Vagina (tissue), 2 donors: ENCODE measurements at regions not wholly inside any gene's neighbourhood (a gene's known extent, or its start where the extent isn't known, plus 50 kb on each side); places are given as distances from the start of the nearest gene placed in this dataset.

Experiments used
- DNase-seq, 2 donors: peaks; one replicate each; pipeline ENCODE4 v3.0.0-alpha.2; 2017; ENCODE audit errors: extremely low spot score in 2 of 2
- H3K27ac ChIP-seq: fragments of 200-600 bp; sonication (generic); one replicate; pipeline ENCODE4 v1.5.1; 2019
- H3K27me3 ChIP-seq: fragments of 200-600 bp; sonication (generic); one replicate; pipeline ENCODE4 v1.5.1; 2019
- H3K36me3 ChIP-seq, 2 donors: fragments of 200-600 bp; sonication (generic); one replicate each; pipeline ENCODE4 v1.5.1; 2017 to 2019
- H3K4me1 ChIP-seq: fragments of 200-600 bp; sonication (generic); one replicate; pipeline ENCODE4 v1.5.1; 2019
- H3K4me3 ChIP-seq, 2 donors: fragments of 200-600 bp; sonication (generic); 1 replicate in 1 of 2; 2 replicates in 1 of 2; pipeline ENCODE4 v1.5.1; 2016 to 2019
- H3K9me3 ChIP-seq: fragments of 200-600 bp; sonication (generic); one replicate; pipeline ENCODE4 v1.5.1; 2019
- POLR2A ChIP-seq, 2 donors: fragments of 450-650 bp; IDR thresholded peaks; one replicate each; pipeline ENCODE4 v1.6.1; 2017; ENCODE audit warnings: antibody characterized with exemption in 2 of 2, mild to moderate bottlenecking in 2 of 2, moderate library complexity in 2 of 2
- POLR2AphosphoS5 ChIP-seq, 2 donors: sonication (generic); formaldehyde crosslinking; IDR thresholded peaks; one replicate each; pipeline ENCODE4 v1.9.0; 2017; ENCODE audit warnings: antibody characterized with exemption in 2 of 2, mild to moderate bottlenecking in 2 of 2, low read depth in 1 of 2; ENCODE audit not compliant: insufficient read depth in 1 of 2
- intact Hi-C: fragments of 100-400 bp; cut with DNase I; formaldehyde crosslinking; loops from one replicate; pipeline ENCODE4 v1.15.1; 2023
- TF ChIP-seq, protein P1 (sequence below), 3 experiments: fragments of 450-650 bp in 2 of 3; fragments of 200-600 bp in 1 of 3; sonication (generic) in 1 of 3; IDR thresholded peaks; one replicate each; pipeline ENCODE4 v1.5.1; 2017 to 2019; ENCODE audit warnings: antibody characterized with exemption in 3 of 3, mild to moderate bottlenecking in 2 of 3, moderate library complexity in 2 of 3

DNA sequence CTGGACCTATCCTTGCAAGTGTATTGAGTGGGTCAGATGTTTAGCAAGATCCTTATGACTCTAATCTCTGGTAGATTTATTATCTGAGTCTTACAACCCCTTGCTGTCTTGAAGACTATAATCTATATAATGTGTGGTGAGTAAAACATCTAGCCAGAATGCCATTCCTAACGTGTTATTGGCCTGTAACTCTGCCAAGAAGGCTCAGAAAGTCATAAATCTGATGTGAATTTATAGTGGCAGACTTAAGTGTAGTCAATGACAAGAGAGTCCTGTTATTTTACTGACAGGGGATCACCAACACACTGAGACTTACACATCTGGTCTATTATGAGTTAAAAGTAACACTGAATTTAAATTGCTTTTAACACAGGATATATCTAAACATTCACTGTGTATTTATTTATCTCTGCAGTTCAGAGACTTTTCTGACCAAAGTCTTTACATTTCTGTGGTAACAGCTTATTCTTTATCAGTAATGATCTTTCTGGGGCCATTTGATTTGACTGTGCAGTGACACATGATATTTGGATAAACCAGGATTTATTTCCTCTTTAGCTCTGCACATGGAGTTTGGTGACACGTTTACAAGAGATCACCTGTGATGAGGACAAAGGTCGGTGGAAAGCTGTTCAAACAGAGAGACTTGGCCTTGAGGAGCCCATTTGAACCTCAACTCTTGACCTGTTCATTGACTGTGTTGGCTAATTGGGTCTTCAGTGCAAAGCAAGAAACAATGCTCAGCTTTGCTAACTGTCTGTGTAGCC lies 415.8 kb downstream of the STIM2 start:
- DNase-seq = no peak
- Histone ChIP-seq H3K27me3 (no peaks in the 10 kb centered on the region), H3K4me1 (no peaks in the 10 kb centered on the region), H3K4me3 (no peak overlapping the region), H3K27ac (no peak overlapping the region), H3K36me3 (no peaks in the 10 kb centered on the region), H3K9me3 (no peaks in the 10 kb centered on the region)
- intact Hi-C loops = no loop called here
- no peak for TF ChIP-seq POLR2A (IDR thresholded peaks at IDR 0.05)
- TF ChIP-seq POLR2AphosphoS5 (IDR thresholded peaks at IDR 0.05; ENCODE audit: insufficient read depth in 1 of 2, low read depth in 1 of 2) = no peak
- TF ChIP-seq, protein P1, sequence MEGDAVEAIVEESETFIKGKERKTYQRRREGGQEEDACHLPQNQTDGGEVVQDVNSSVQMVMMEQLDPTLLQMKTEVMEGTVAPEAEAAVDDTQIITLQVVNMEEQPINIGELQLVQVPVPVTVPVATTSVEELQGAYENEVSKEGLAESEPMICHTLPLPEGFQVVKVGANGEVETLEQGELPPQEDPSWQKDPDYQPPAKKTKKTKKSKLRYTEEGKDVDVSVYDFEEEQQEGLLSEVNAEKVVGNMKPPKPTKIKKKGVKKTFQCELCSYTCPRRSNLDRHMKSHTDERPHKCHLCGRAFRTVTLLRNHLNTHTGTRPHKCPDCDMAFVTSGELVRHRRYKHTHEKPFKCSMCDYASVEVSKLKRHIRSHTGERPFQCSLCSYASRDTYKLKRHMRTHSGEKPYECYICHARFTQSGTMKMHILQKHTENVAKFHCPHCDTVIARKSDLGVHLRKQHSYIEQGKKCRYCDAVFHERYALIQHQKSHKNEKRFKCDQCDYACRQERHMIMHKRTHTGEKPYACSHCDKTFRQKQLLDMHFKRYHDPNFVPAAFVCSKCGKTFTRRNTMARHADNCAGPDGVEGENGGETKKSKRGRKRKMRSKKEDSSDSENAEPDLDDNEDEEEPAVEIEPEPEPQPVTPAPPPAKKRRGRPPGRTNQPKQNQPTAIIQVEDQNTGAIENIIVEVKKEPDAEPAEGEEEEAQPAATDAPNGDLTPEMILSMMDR (IDR thresholded peaks at IDR 0.05) = no peak

DNA sequence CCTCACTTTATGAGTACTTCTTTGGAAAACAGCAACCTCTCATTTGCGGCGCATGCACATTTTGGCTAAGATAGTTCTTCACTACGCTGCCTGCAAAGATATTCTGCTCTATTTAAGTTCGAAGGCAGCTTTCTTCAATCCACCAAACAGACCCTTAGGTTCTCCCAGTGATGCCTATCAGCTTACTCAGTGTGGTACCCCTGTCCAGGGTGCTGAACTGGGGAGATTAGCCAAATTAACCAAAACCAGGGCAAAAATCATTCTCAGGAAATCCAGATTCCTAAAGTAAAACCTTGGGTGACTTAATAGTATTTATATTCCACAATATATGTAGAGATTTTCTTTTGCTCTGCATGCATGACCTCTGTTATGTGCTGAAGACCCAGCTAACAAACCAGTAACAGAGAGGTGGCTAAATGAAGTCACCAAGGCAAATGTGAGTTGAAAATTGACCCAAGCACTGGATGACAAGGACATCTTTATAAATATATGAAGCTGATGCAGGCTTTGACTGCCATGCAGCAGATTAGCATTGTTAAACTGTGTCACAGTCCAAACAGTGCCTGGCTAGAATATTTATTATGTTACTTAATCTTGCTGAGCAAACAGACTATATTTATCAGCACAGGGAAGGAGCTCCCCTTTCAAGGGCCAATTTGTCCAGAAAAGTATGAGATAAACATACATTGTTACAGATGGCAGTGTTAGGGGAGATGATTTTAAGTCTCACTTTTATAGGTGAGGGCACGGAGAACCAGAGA lies 418.2 kb downstream of the STIM2 start:
- Histone ChIP-seq H3K4me3 (no peak overlapping the region), H3K9me3 (no peaks in the 10 kb centered on the region), H3K36me3 (no peaks in the 10 kb centered on the region), H3K27me3 (no peaks in the 10 kb centered on the region), H3K4me1 (no peaks in the 10 kb centered on the region), H3K27ac (no peak overlapping the region)
- TF ChIP-seq POLR2A (IDR thresholded peaks at IDR 0.05) = no peak
- DNase-seq = no peak
- intact Hi-C loops = no loop called here

DNA sequence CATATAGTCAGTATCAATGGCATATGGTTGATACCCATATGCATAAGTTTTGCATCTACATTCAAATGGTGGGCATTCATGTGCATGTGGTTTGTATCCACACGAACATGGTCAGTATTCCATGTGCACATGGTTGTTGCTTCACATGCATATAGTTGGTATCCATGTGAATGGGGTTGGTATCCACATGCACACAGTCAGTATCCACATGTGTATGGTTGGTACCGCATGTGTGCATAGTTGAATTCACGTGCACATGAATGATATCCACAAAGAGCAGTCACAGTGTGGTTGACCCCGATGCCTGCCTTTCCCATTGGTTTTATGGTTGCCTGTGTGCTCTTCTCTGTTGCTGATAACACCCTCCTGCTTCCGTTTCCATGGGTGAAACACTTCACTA lies 427.9 kb downstream of the STIM2 start:
- no peaks in the 10 kb centered on the region for H3K9me3 ChIP-seq
- no peak for DNase-seq
- no peaks in the 10 kb centered on the region for H3K4me1 ChIP-seq
- TF ChIP-seq POLR2AphosphoS5 (IDR thresholded peaks at IDR 0.05; ENCODE audit: insufficient read depth in 1 of 2, low read depth in 1 of 2) (no peak), POLR2A (IDR thresholded peaks at IDR 0.05) (no peak)
- TF ChIP-seq, protein P1 (IDR thresholded peaks at IDR 0.05) = no peak
- H3K27me3 ChIP-seq = no peaks in the 10 kb centered on the region
- intact Hi-C loops = no loop called here
- no peaks in the 10 kb centered on the region for H3K36me3 ChIP-seq
- H3K4me3 ChIP-seq = no peak overlapping the region
- no peak overlapping the region for H3K27ac ChIP-seq

DNA sequence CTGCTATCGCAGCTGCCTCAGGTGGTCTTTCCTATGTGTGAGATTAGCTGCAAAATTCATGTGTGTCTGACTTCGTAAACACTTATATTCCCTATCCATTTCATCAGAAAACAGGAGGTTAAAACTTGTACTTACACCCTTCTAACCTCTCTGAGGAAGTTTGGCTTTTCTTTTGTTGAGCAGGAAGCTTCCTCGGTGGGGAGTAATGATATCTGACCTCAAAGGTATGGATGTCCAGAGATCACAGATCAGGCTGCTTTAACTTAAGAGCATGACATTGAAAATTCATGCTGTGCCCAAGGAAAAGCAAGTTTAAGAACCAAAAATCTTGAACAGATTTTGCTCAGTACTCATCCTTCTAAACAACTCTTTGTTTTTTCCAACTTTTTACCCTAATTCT lies 429.1 kb downstream of the STIM2 start:
- no peak for DNase-seq
- no peaks in the 10 kb centered on the region for H3K9me3 ChIP-seq
- H3K4me3 ChIP-seq = no peak overlapping the region
- H3K27ac ChIP-seq = no peak overlapping the region
- H3K27me3 ChIP-seq = no peaks in the 10 kb centered on the region
- TF ChIP-seq, protein P1 (IDR thresholded peaks at IDR 0.05) = no peak
- TF ChIP-seq POLR2A (IDR thresholded peaks at IDR 0.05) (no peak), POLR2AphosphoS5 (IDR thresholded peaks at IDR 0.05; ENCODE audit: insufficient read depth in 1 of 2, low read depth in 1 of 2) (no peak)
- no peaks in the 10 kb centered on the region for H3K36me3 ChIP-seq
- intact Hi-C loops = no loop called here
- H3K4me1 ChIP-seq = no peaks in the 10 kb centered on the region

DNA sequence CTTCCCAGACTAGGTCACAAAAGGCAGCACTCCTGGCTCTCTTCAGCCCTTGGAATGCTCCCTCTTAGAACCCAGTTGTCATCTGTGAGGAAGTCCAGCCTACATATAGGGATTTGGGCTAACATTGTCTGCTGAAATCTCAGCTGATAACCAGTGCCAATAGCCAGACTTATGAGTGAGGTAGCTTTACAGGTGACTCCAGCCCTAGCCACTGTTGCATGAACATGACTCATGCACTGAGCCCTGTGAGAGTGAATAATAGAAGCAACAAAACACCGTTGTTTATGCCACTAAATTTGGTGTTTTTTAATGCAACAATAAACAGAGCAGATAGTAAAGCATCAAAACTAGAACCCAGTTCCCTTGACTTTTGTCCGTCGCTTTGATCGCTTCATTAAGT lies 433.2 kb downstream of the STIM2 start:
- intact Hi-C loops = no loop called here
- H3K9me3 ChIP-seq = no peaks in the 10 kb centered on the region
- H3K27ac ChIP-seq = no peak overlapping the region
- H3K27me3 ChIP-seq = no peaks in the 10 kb centered on the region
- no peak overlapping the region for H3K4me3 ChIP-seq
- TF ChIP-seq POLR2A (IDR thresholded peaks at IDR 0.05) (no peak), POLR2AphosphoS5 (IDR thresholded peaks at IDR 0.05; ENCODE audit: insufficient read depth in 1 of 2, low read depth in 1 of 2) (no peak)
- TF ChIP-seq, protein P1 (IDR thresholded peaks at IDR 0.05) = no peak
- DNase-seq = no peak
- no peaks in the 10 kb centered on the region for H3K36me3 ChIP-seq
- no peaks in the 10 kb centered on the region for H3K4me1 ChIP-seq
